Natural killer cell (primary cell): ENCODE measurements at regions not wholly inside any gene's neighbourhood (a gene's known extent, or its start where the extent isn't known, plus 50 kb on each side); places are given as distances from the start of the nearest gene placed in this dataset.
"Not testable (repeated sequence)": the region's sequence is repeated elsewhere in the genome, so short reads cannot be mapped to it uniquely, and the experiment has no call there.

Source experiments
- ATAC-seq, 3 donors: fragments of 150-1000 bp in 2 of 3; fragments of 200-7000 bp in 1 of 3; cut with Tn5 transposase; 1 replicate in 1 of 3; 2 replicates in 2 of 3; pipeline ENCODE4 v1.10.0; 2021; ENCODE audit warnings: mild to moderate bottlenecking in 2 of 3, moderate library complexity in 2 of 3
- DNase-seq, 2 donors: peaks; one replicate each; pipeline versions ENCODE4 v3.0.0 to v3.0.0-alpha.2; 2013 to 2021; ENCODE audit warnings: mixed read lengths in 1 of 2
- H3K27ac ChIP-seq: one replicate; pipeline ENCODE4 v1.5.1; 2013; ENCODE audit warnings: mild to moderate bottlenecking, low read length
- H3K27me3 ChIP-seq: one replicate; pipeline ENCODE4 v1.6.1; 2013; ENCODE audit warnings: low read length; ENCODE audit not compliant: control insufficient read depth, insufficient read depth
- H3K36me3 ChIP-seq: one replicate; pipeline ENCODE4 v1.6.1; 2013; ENCODE audit warnings: low read length; ENCODE audit not compliant: control insufficient read depth, insufficient read depth
- H3K4me1 ChIP-seq: one replicate; pipeline ENCODE4 v1.6.1; 2013; ENCODE audit warnings: low read length; ENCODE audit not compliant: control insufficient read depth, insufficient read depth
- H3K4me3 ChIP-seq: one replicate; pipeline ENCODE4 v1.5.1; 2013; ENCODE audit warnings: low read length
- H3K9me3 ChIP-seq: one replicate; pipeline ENCODE4 v1.6.1; 2013; ENCODE audit warnings: low read length; ENCODE audit not compliant: control insufficient read depth, insufficient read depth
- H3K27ac Mint-ChIP-seq, 2 donors: one replicate each; pipeline ENCODE4 v1.8.0; 2022; ENCODE audit warnings: mild to moderate bottlenecking in 2 of 2, mixed read lengths in 2 of 2, moderate library complexity in 1 of 2
- H3K27me3 Mint-ChIP-seq, 2 donors: one replicate each; pipeline ENCODE4 v1.8.0; 2022; ENCODE audit warnings: low read depth in 2 of 2, mixed read lengths in 2 of 2
- H3K36me3 Mint-ChIP-seq: one replicate; pipeline ENCODE4 v1.8.0; 2022; ENCODE audit warnings: mixed read lengths
- H3K4me1 Mint-ChIP-seq, 2 donors: one replicate each; pipeline ENCODE4 v1.8.0; 2022; ENCODE audit warnings: mixed read lengths in 2 of 2
- H3K4me3 Mint-ChIP-seq: one replicate; pipeline ENCODE4 v1.8.0; 2022; ENCODE audit warnings: mild to moderate bottlenecking, moderate library complexity, mixed read lengths
- H3K9me3 Mint-ChIP-seq, 2 donors: one replicate each; pipeline ENCODE4 v1.8.0; 2022; ENCODE audit warnings: mixed read lengths in 2 of 2
- WGBS: methylation state at CpG from one replicate; pipeline ENCODE4 v1.1.7; 2013; ENCODE audit warnings: missing lambda C conversion rate; ENCODE audit not compliant: insufficient coverage; 5-methylcytosine and 5-hydroxymethylcytosine counted together
- intact Hi-C: fragments of 100-400 bp; cut with micrococcal nuclease; formaldehyde crosslinking; loops from one replicate; pipeline ENCODE4 v1.14.2; 2022
- TF ChIP-seq, protein P1 (sequence below): fragments of 200-600 bp; IDR thresholded peaks from one replicate; pipeline ENCODE4 v1.8.0; 2022; ENCODE audit warnings: antibody characterized with exemption

DNA sequence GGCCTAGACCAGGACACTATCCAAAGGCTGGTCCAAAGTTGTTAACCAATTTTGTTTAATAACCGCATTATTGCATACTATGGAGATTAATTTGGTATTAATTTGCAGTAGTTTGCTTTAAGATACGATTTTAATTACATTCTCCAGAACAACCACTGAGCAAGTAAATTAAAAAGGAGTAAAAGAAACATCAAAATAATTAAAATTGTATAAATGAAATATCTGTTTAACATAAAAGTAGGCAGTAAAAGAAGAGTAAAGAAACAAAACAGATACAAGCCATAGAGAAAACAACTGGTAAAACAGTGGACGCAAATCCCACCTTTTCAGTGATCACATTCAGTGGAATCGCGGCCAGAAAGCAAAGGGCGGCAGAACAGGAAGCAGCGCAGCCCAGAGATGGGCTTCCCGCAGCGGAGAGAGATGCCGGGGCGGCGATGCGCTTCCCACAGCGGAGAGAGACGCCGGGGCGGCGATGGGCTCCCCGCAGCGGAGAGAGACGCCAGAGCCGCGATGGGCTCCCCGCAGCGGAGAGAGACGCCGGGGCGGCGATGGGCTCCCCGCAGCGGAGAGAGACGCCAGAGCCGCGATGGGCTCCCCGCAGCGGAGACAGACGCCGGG is 176.8 kb downstream of the RTP5 start:
- Histone ChIP-seq H3K4me3 (no peak overlapping the region), H3K4me1 (no peaks in the 10 kb centered on the region), H3K27me3 (peaks cover 2% of the 10 kb centered on the region), H3K9me3 (peaks cover 6% of the 10 kb centered on the region), H3K27ac (no peak overlapping the region), H3K36me3 (no peaks in the 10 kb centered on the region)
- DNase-seq (no peak), ATAC-seq (no peak)
- intact Hi-C loops: no loop called here
- no peak overlapping the region for H3K27ac Mint-ChIP-seq
- H3K4me3 Mint-ChIP-seq: no peak overlapping the region
- H3K27me3 Mint-ChIP-seq: peaks cover 26 to 47% of the 10 kb centered on the region in 2 donors
- no peaks in the 10 kb centered on the region for H3K9me3 Mint-ChIP-seq
- 81% methylated on average over 24 of the region's 38 CpGs for WGBS
- no peaks in the 10 kb centered on the region for H3K36me3 Mint-ChIP-seq
- TF ChIP-seq, protein P1, sequence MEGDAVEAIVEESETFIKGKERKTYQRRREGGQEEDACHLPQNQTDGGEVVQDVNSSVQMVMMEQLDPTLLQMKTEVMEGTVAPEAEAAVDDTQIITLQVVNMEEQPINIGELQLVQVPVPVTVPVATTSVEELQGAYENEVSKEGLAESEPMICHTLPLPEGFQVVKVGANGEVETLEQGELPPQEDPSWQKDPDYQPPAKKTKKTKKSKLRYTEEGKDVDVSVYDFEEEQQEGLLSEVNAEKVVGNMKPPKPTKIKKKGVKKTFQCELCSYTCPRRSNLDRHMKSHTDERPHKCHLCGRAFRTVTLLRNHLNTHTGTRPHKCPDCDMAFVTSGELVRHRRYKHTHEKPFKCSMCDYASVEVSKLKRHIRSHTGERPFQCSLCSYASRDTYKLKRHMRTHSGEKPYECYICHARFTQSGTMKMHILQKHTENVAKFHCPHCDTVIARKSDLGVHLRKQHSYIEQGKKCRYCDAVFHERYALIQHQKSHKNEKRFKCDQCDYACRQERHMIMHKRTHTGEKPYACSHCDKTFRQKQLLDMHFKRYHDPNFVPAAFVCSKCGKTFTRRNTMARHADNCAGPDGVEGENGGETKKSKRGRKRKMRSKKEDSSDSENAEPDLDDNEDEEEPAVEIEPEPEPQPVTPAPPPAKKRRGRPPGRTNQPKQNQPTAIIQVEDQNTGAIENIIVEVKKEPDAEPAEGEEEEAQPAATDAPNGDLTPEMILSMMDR: no peak
- peaks cover 0 to 5% of the 10 kb centered on the region in 2 donors for H3K4me1 Mint-ChIP-seq

DNA sequence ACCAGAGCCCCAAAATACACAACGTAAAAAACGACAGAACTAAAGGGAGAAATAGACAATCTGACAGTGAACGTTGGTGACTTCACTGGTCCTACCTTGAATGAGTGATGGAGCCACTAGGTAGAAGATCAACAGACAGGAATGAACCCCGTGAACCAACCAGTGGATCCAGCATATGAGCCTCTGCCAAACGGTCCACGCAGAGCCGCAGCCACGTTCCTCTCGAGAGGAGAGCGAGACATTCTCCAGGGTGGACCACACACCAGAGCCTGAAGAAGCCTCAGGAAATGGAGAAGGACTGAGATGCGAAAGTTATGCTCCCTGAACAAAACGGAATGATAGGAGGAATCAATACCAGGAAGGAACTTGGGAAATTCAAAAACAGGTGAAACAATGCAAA is 178.4 kb downstream of the RTP5 start:
- TF ChIP-seq, protein P1: no peak
- H3K36me3 Mint-ChIP-seq: no peaks in the 10 kb centered on the region
- H3K27me3 ChIP-seq: no peaks in the 10 kb centered on the region
- no peak overlapping the region for H3K4me3 Mint-ChIP-seq
- H3K9me3 Mint-ChIP-seq: no peaks in the 10 kb centered on the region
- ATAC-seq (no peak), DNase-seq (no peak)
- no peaks in the 10 kb centered on the region for H3K36me3 ChIP-seq
- no peak overlapping the region for H3K27ac ChIP-seq
- no peaks in the 10 kb centered on the region for H3K9me3 ChIP-seq
- peaks cover 27 to 45% of the 10 kb centered on the region in 2 donors for H3K27me3 Mint-ChIP-seq
- no peak overlapping the region for H3K4me3 ChIP-seq
- 96% methylated on average over 12 of the region's 12 CpGs for WGBS
- H3K4me1 Mint-ChIP-seq: peaks cover 0 to 5% of the 10 kb centered on the region in 2 donors
- H3K4me1 ChIP-seq: no peaks in the 10 kb centered on the region
- intact Hi-C loops: no loop called here
- no peak overlapping the region for H3K27ac Mint-ChIP-seq

DNA sequence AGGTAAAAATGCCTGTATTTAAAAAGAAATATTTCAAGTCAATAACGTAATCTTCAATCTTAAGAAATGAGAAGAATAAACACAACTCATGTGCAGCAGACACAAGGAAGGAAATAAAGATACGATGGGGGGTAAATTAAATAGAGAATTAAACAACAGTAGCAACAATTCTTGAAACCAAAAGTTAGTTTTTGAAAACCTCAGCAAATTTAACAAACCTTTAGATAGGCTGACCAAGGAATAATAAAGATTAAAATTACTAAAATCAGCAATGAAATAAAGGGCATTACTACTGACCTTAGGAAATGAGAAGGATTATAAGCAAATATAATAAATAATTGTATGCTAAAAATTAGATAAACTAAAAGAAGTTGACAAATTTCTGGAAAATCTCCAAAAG is 178.9 kb downstream of the RTP5 start:
- no peak overlapping the region for H3K4me3 Mint-ChIP-seq
- no peak overlapping the region for H3K27ac Mint-ChIP-seq
- ATAC-seq (no peak), DNase-seq (no peak)
- H3K9me3 ChIP-seq: no peaks in the 10 kb centered on the region
- no peak overlapping the region for H3K27ac ChIP-seq
- H3K27me3 ChIP-seq: no peaks in the 10 kb centered on the region
- H3K4me3 ChIP-seq: no peak overlapping the region
- peaks cover 27 to 46% of the 10 kb centered on the region in 2 donors for H3K27me3 Mint-ChIP-seq
- H3K36me3 Mint-ChIP-seq: no peaks in the 10 kb centered on the region
- no CpG with 5 or more reads among the region's 2 CpGs for WGBS
- H3K4me1 ChIP-seq: no peaks in the 10 kb centered on the region
- no peaks in the 10 kb centered on the region for H3K36me3 ChIP-seq
- peaks cover 0 to 5% of the 10 kb centered on the region in 2 donors for H3K4me1 Mint-ChIP-seq
- H3K9me3 Mint-ChIP-seq: no peaks in the 10 kb centered on the region
- TF ChIP-seq, protein P1: no peak
- intact Hi-C loops: no loop called here

DNA sequence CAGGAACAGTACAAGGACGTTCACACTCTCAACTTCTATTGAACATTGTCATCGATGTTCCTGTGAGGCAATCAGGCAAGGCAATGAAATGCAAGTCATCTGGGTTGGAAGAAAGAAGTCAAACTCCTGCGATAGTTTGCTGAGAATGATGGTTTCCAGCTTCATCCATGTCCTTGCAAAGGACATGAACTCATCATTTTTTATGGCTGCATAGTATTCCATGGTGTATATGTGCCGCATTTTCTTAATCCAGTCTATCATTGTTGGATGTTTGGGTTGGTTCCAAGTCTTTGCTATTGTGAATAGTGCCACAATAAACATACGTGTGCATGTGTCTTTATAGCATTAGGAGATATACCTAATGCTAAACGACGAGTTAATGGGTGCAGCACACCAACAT is 180.0 kb downstream of the RTP5 start:
- H3K36me3 Mint-ChIP-seq, H3K27ac ChIP-seq, H3K4me3 Mint-ChIP-seq, H3K36me3 ChIP-seq, ATAC-seq, H3K4me1 Mint-ChIP-seq, H3K9me3 ChIP-seq, H3K27ac Mint-ChIP-seq, intact Hi-C loops, H3K27me3 ChIP-seq, H3K4me3 ChIP-seq, H3K4me1 ChIP-seq, DNase-seq, H3K9me3 Mint-ChIP-seq: not testable (repeated sequence)
- WGBS: 90% methylated on average over 4 of the region's 7 CpGs
- H3K27me3 Mint-ChIP-seq: peaks cover 30 to 40% of the 10 kb centered on the region in 2 donors
